Hepatocyte (in vitro differentiated cells): ENCODE measurements at regions not wholly inside any gene's neighbourhood (a gene's known extent, or its start where the extent isn't known, plus 50 kb on each side); places are given as distances from the start of the nearest gene placed in this dataset.

Experiments used
- DNase-seq: peaks from one replicate; pipeline ENCODE4 v3.0.0-alpha.2; 2016; ENCODE audit warnings: low spot score
- H2AFZ ChIP-seq: fragments of 200-600 bp; sonication (generic); 2 replicates; pipeline ENCODE4 v1.6.0; 2016; ENCODE audit warnings: antibody characterized with exemption, mild to moderate bottlenecking
- H3K27ac ChIP-seq: fragments of 200-600 bp; sonication (generic); 2 replicates; pipeline ENCODE4 v1.5.1; 2016; ENCODE audit warnings: mild to moderate bottlenecking
- H3K27me3 ChIP-seq: fragments of 200-600 bp; sonication (generic); 2 replicates; pipeline ENCODE4 v1.6.1; 2016
- H3K36me3 ChIP-seq: fragments of 200-600 bp; sonication (generic); replicated peaks from 2 replicates; pipeline ENCODE4 v1.5.1; 2016; ENCODE audit warnings: low read depth; ENCODE audit not compliant: insufficient read depth
- H3K4me1 ChIP-seq: fragments of 200-600 bp; sonication (generic); 2 replicates; pipeline ENCODE4 v1.5.1; 2016; ENCODE audit warnings: mild to moderate bottlenecking, moderate library complexity; ENCODE audit not compliant: insufficient read depth
- H3K4me2 ChIP-seq: fragments of 200-600 bp; sonication (generic); 2 replicates; pipeline ENCODE4 v1.6.0; 2016
- H3K4me3 ChIP-seq: fragments of 200-600 bp; sonication (generic); 2 replicates; pipeline ENCODE4 v1.5.1; 2016; ENCODE audit warnings: mild to moderate bottlenecking
- H3K79me2 ChIP-seq: fragments of 200-600 bp; sonication (generic); 2 replicates; pipeline ENCODE4 v1.6.0; 2017; ENCODE audit warnings: mild to moderate bottlenecking
- H3K9me2 ChIP-seq: fragments of 200-600 bp; sonication (generic); replicated peaks from 2 replicates; pipeline ENCODE4 v1.6.0; 2017; ENCODE audit warnings: mild to moderate bottlenecking; ENCODE audit not compliant: insufficient read depth
- H3K9me3 ChIP-seq: fragments of 200-600 bp; sonication (generic); 2 replicates; pipeline ENCODE4 v1.5.1; 2016; ENCODE audit warnings: low read depth, mild to moderate bottlenecking
- H4K20me1 ChIP-seq: fragments of 200-600 bp; sonication (generic); 2 replicates; pipeline ENCODE4 v1.6.0; 2016; ENCODE audit warnings: mild to moderate bottlenecking; ENCODE audit not compliant: insufficient read depth, poor library complexity, severe bottlenecking
- CTCF ChIP-seq: fragments of 200-600 bp; sonication (generic); IDR thresholded peaks from 2 replicates; pipeline ENCODE4 v1.5.1; 2016; ENCODE audit warnings: antibody characterized with exemption, mild to moderate bottlenecking; ENCODE audit not compliant: poor library complexity
- EZH2 ChIP-seq: fragments of 200-600 bp; sonication (generic); IDR thresholded peaks from 2 replicates; pipeline ENCODE4 v1.6.1; 2016; ENCODE audit warnings: antibody characterized with exemption, mild to moderate bottlenecking, borderline replicate concordance
- EZH2phosphoT487 ChIP-seq: fragments of 200-600 bp; sonication (generic); IDR thresholded peaks from one replicate; pipeline ENCODE4 v1.6.1; 2018; ENCODE audit warnings: antibody characterized with exemption, mild to moderate bottlenecking, low read depth, moderate library complexity; ENCODE audit not compliant: unreplicated experiment, severe bottlenecking
- WGBS: methylation state at CpG from one replicate; pipeline ENCODE4 v1.1.6; 2016; ENCODE audit warnings: low lambda C conversion rate; ENCODE audit errors: missing lambda C conversion rate; 5-methylcytosine and 5-hydroxymethylcytosine counted together

- H3K27me3 ChIP-seq = no peaks in the 10 kb centered on the region
- no peak overlapping the region for H3K27ac ChIP-seq
- TF ChIP-seq CTCF = no peak
- TF ChIP-seq EZH2phosphoT487 = no peak
- TF ChIP-seq EZH2 = no peak
- no peaks in the 10 kb centered on the region for H4K20me1 ChIP-seq
- no peak for DNase-seq
- no peaks in the 10 kb centered on the region for H3K79me2 ChIP-seq
- H3K4me1 ChIP-seq = no peaks in the 10 kb centered on the region
- H3K9me2 ChIP-seq = no peaks in the 10 kb centered on the region
- H3K4me3 ChIP-seq = no peak overlapping the region
- WGBS = no CpG with 5 or more reads among the region's 8 CpGs
- H3K36me3 ChIP-seq = no peaks in the 10 kb centered on the region
- no peaks in the 10 kb centered on the region for H3K9me3 ChIP-seq
- H3K4me2 ChIP-seq = no peak overlapping the region
- H2AFZ ChIP-seq = no peak overlapping the region
These were observed 63.8 kb upstream of the GPRC5B start for GRCh38 chr16:19948186-19949104.

- H3K27me3 ChIP-seq = no peaks in the 10 kb centered on the region
- TF ChIP-seq EZH2 = no peak
- TF ChIP-seq CTCF = no peak
- no peak for TF ChIP-seq EZH2phosphoT487
- H3K9me3 ChIP-seq = no peaks in the 10 kb centered on the region
- no peak overlapping the region for H3K27ac ChIP-seq
- no peak overlapping the region for H3K4me2 ChIP-seq
- DNase-seq = no peak
- no peak overlapping the region for H3K4me3 ChIP-seq
- H3K36me3 ChIP-seq = no peaks in the 10 kb centered on the region
- H2AFZ ChIP-seq = no peak overlapping the region
- H3K9me2 ChIP-seq = no peaks in the 10 kb centered on the region
- H3K79me2 ChIP-seq = no peaks in the 10 kb centered on the region
- WGBS = no CpG with 5 or more reads among the region's 1 CpG
- no peaks in the 10 kb centered on the region for H3K4me1 ChIP-seq
- no peaks in the 10 kb centered on the region for H4K20me1 ChIP-seq
These were observed 61.3 kb upstream of the GPRC5B start for GRCh38 chr16:19945934-19946333.

- Histone ChIP-seq H3K4me1 (no peaks in the 10 kb centered on the region), H3K79me2 (no peaks in the 10 kb centered on the region), H3K36me3 (no peaks in the 10 kb centered on the region), H4K20me1 (no peaks in the 10 kb centered on the region), H3K9me2 (no peaks in the 10 kb centered on the region), H3K4me3 (no peak overlapping the region), H3K27ac (no peak overlapping the region), H3K4me2 (no peak overlapping the region), H3K9me3 (no peaks in the 10 kb centered on the region), H2AFZ (no peak overlapping the region), H3K27me3 (no peaks in the 10 kb centered on the region)
- TF ChIP-seq EZH2 = no peak
- no peak for TF ChIP-seq EZH2phosphoT487
- no peak for TF ChIP-seq CTCF
- WGBS = no CpG with 5 or more reads among the region's 6 CpGs
- no peak for DNase-seq
These were observed 55.5 kb upstream of the GPRC5B start for GRCh38 chr16:19940195-19940594.
